Prostate gland (tissue), 2 donors: ENCODE measurements at regions not wholly inside any gene's neighbourhood (a gene's known extent, or its start where the extent isn't known, plus 50 kb on each side); places are given as distances from the start of the nearest gene placed in this dataset.

Source experiments
- CTCF ChIP-seq, 4 experiments: fragments of 200-600 bp in 2 of 4; fragments of 450-650 bp in 2 of 4; sonication (generic) in 2 of 4; IDR thresholded peaks; 1 replicate in 3 of 4; 2 replicates in 1 of 4; pipeline ENCODE4 v1.5.1; 2016 to 2019; ENCODE audit warnings: antibody characterized with exemption in 4 of 4, mild to moderate bottlenecking in 2 of 4, moderate library complexity in 2 of 4
- POLR2AphosphoS5 ChIP-seq: sonication (generic); formaldehyde crosslinking; IDR thresholded peaks from one replicate; pipeline ENCODE4 v1.6.1; 2017; ENCODE audit warnings: antibody characterized with exemption

GRCh38 chr15:39429898-39430357 is 151.0 kb upstream of the THBS1 start:
- no peak for TF ChIP-seq CTCF (IDR thresholded peaks at IDR 0.05)
- TF ChIP-seq POLR2AphosphoS5, result no peak
